Daoy (cell line): ENCODE measurements at regions not wholly inside any gene's neighbourhood (a gene's known extent, or its start where the extent isn't known, plus 50 kb on each side); places are given as distances from the start of the nearest gene placed in this dataset.

Experiments
- DNase-seq: peaks from one replicate; pipeline ENCODE4 v3.0.0-alpha.2; 2015; ENCODE audit warnings: low read depth

GRCh38 chr11:39144351-39145130, 2314.9 kb downstream of the LRRC4C start:
- no peak for DNase-seq

GRCh38 chr11:39139581-39139980, 2319.9 kb downstream of the LRRC4C start:
- DNase-seq = no peak

GRCh38 chr11:39120890-39121289, 2338.6 kb downstream of the LRRC4C start:
- no peak for DNase-seq

- DNase-seq = no peak
These were observed 2345.8 kb downstream of the LRRC4C start for GRCh38 chr11:39113606-39114005.

GRCh38 chr11:39102236-39102635, 2357.2 kb downstream of the LRRC4C start:
- no peak for DNase-seq

- DNase-seq = no peak
These were observed 2381.0 kb downstream of the LRRC4C start for GRCh38 chr11:39078465-39078864.

GRCh38 chr11:39037611-39038010, 2421.8 kb downstream of the LRRC4C start:
- no peak for DNase-seq

GRCh38 chr11:39036021-39036420, 2423.4 kb downstream of the LRRC4C start:
- no peak for DNase-seq

- no peak for DNase-seq
These were observed 2423.5 kb upstream of the RAG2 start for GRCh38 chr11:39021539-39021938.

- no peak for DNase-seq
These were observed 2413.8 kb upstream of the RAG2 start for GRCh38 chr11:39011797-39012196.

GRCh38 chr11:38990841-38991240, 2392.8 kb upstream of the RAG2 start:
- DNase-seq = no peak

GRCh38 chr11:38990139-38990538, 2392.1 kb upstream of the RAG2 start:
- DNase-seq = no peak

- no peak for DNase-seq
These were observed 2390.9 kb upstream of the RAG2 start for GRCh38 chr11:38988908-38989307.

GRCh38 chr11:38972220-38972619, 2374.2 kb upstream of the RAG2 start:
- DNase-seq = no peak

GRCh38 chr11:38971141-38971540, 2373.1 kb upstream of the RAG2 start:
- peak; percentile 32 for DNase-seq

GRCh38 chr11:38968951-38969350, 2370.9 kb upstream of the RAG2 start:
- no peak for DNase-seq

GRCh38 chr11:38952698-38953097, 2354.7 kb upstream of the RAG2 start:
- no peak for DNase-seq

- DNase-seq = no peak
These were observed 2352.8 kb upstream of the RAG2 start for GRCh38 chr11:38950867-38951266.

GRCh38 chr11:38948392-38948791, 2350.4 kb upstream of the RAG2 start:
- DNase-seq = no peak

- no peak for DNase-seq
These were observed 2339.7 kb upstream of the RAG2 start for GRCh38 chr11:38937709-38938108.

GRCh38 chr11:38935941-38936340, 2337.9 kb upstream of the RAG2 start:
- DNase-seq = no peak

GRCh38 chr11:38927993-38928392, 2330.0 kb upstream of the RAG2 start:
- no peak for DNase-seq

GRCh38 chr11:38924644-38925043, 2326.6 kb upstream of the RAG2 start:
- DNase-seq = no peak

- DNase-seq = no peak
These were observed 2302.2 kb upstream of the RAG2 start for GRCh38 chr11:38900211-38900610.
